A549 (cell line): ENCODE measurements at regions not wholly inside any gene's neighbourhood (a gene's known extent, or its start where the extent isn't known, plus 50 kb on each side); places are given as distances from the start of the nearest gene placed in this dataset.

Experiments
- ATAC-seq, 2 experiments: fragments of 200-7000 bp in 1 of 2; fragments of >200 bp in 1 of 2; cut with Nextera tagmentation in 1 of 2; cut with Tn5 transposase in 1 of 2; 3 replicates each; pipeline versions ENCODE4 v1.8.0 to v1.9.1; 2018 to 2020; ENCODE audit warnings: mild to moderate bottlenecking in 1 of 2, moderate library complexity in 1 of 2
- CTCF ChIA-PET: fragments of 300-600 bp; sonication (Branson Sonifier 250); formaldehyde crosslinking; extraction: SDS; loops from one replicate; lab custom pipeline; 2021; ENCODE audit warnings: antibody characterized with exemption, inconsistent platforms; lab: Yijun Ruan, JAX
- POLR2A ChIA-PET: fragments of 350-600 bp; formaldehyde crosslinking; extraction: SDS; loops from one replicate; lab custom pipeline; 2021; ENCODE audit warnings: antibody characterized with exemption, inconsistent platforms; lab: Yijun Ruan, JAX
- DNase-seq, 2 experiments: peaks; one replicate each; pipeline versions ENCODE4 v3.0.0 to v3.0.0-alpha.2; 2011 to 2016; ENCODE audit warnings: low read depth in 1 of 2, low spot score in 1 of 2
- FAIRE-seq: peaks from 2 replicates; lab custom pipeline; 2011; peaks lifted over from hg19 to GRCh38; lab: Jason Lieb, UNC
- H3K27ac ChIP-seq, 2 experiments: fragments of >200 bp; sonication (Bioruptor Twin); formaldehyde crosslinking; 3 replicates each; pipeline ENCODE4 v1.5.1; 2016 to 2017
- H3K4me1 ChIP-seq: fragments of >200 bp; sonication (Bioruptor Twin); formaldehyde crosslinking; 3 replicates; pipeline ENCODE4 v1.6.1; 2016
- H3K4me2 ChIP-seq: fragments of >200 bp; sonication (Bioruptor Twin); formaldehyde crosslinking; 3 replicates; pipeline ENCODE4 v1.6.1; 2016
- H3K4me3 ChIP-seq: fragments of >200 bp; sonication (Bioruptor Twin); formaldehyde crosslinking; 3 replicates; pipeline ENCODE4 v1.5.1; 2016
- H3K9me3 ChIP-seq: fragments of >200 bp; sonication (Bioruptor Twin); formaldehyde crosslinking; 3 replicates; pipeline ENCODE4 v1.6.1; 2016
- CEBPB ChIP-seq, 2 experiments: fragments of >200 bp in 1 of 2; sonication (Bioruptor Twin) in 1 of 2; formaldehyde crosslinking in 1 of 2; IDR thresholded peaks; 2 replicates each; pipeline ENCODE4 v1.6.1; 2012 to 2016
- EHMT2 ChIP-seq: fragments of 200-600 bp; sonication (generic); IDR thresholded peaks from 2 replicates; pipeline ENCODE4 v1.6.1; 2016; ENCODE audit warnings: antibody characterized with exemption, low read depth, mild to moderate bottlenecking, moderate library complexity
- ESRRA ChIP-seq: fragments of 150-350 bp; IDR thresholded peaks from 2 replicates; pipeline ENCODE4 v1.6.1; 2014; ENCODE audit warnings: mild to moderate bottlenecking, low read length, borderline replicate concordance
- HOXB5 ChIP-seq: fragments of 250-450 bp; sonication (Bioruptor Pico); IDR thresholded peaks from 2 replicates; pipeline ENCODE4 v1.5.0; 2020; ENCODE audit warnings: mild to moderate bottlenecking, moderate library complexity
- KDM5A ChIP-seq: fragments of 200-600 bp; sonication (generic); IDR thresholded peaks from 2 replicates; pipeline ENCODE4 v1.6.1; 2016; ENCODE audit warnings: antibody characterized with exemption, mild to moderate bottlenecking
- MAZ ChIP-seq: fragments of 150-350 bp; IDR thresholded peaks from 2 replicates; pipeline ENCODE4 v1.6.1; 2014; ENCODE audit warnings: antibody characterized with exemption, low read depth, low read length, borderline replicate concordance
- POLR2AphosphoS2 ChIP-seq: conservative IDR thresholded peaks from 2 replicates; pipeline ENCODE4 v1.6.1; 2012; ENCODE audit warnings: low read length, improper control_type of control experiment, inconsistent platforms
- RAD21 ChIP-seq, 2 experiments: fragments of >200 bp in 1 of 2; sonication (Bioruptor Twin) in 1 of 2; formaldehyde crosslinking in 1 of 2; IDR thresholded peaks in 1 of 2; conservative IDR thresholded peaks in 1 of 2; 2 replicates in 1 of 2; 3 replicates in 1 of 2; pipeline ENCODE4 v1.6.1; 2012 to 2018; ENCODE audit warnings: inconsistent platforms in 1 of 2
- RFX5 ChIP-seq: fragments of 450-650 bp; IDR thresholded peaks from 2 replicates; pipeline ENCODE4 v1.7.1; 2014; ENCODE audit warnings: antibody characterized with exemption, mild to moderate bottlenecking, moderate library complexity
- RNF2 ChIP-seq: fragments of 200-600 bp; sonication (generic); IDR thresholded peaks from 2 replicates; pipeline ENCODE4 v1.6.1; 2016; ENCODE audit warnings: low read depth, mild to moderate bottlenecking, antibody characterized with exemption, moderate library complexity, borderline replicate concordance
- TP53 ChIP-seq: fragments of 250-450 bp; sonication (Bioruptor Pico); IDR thresholded peaks from 2 replicates; pipeline ENCODE4 v1.5.0; 2021; ENCODE audit warnings: mild to moderate bottlenecking, moderate library complexity
- ZFP36 ChIP-seq: fragments of 450-650 bp; IDR thresholded peaks from 2 replicates; pipeline ENCODE4 v1.6.1; 2014; ENCODE audit warnings: borderline replicate concordance; ENCODE audit not compliant: partially characterized antibody
- ZNF302 ChIP-seq: fragments of 250-450 bp; sonication (Bioruptor Pico); IDR thresholded peaks from 2 replicates; pipeline ENCODE4 v1.9.0; 2021; ENCODE audit warnings: inconsistent platforms, mild to moderate bottlenecking, moderate library complexity
- ZSCAN20 ChIP-seq: fragments of 250-450 bp; sonication (Bioruptor Pico); IDR thresholded peaks from 2 replicates; pipeline ENCODE4 v1.8.0; 2022; ENCODE audit warnings: mild to moderate bottlenecking, moderate library complexity
- WGBS: methylation state at CpG from one replicate; pipeline ENCODE4 v1.1.6; 2017; ENCODE audit errors: missing lambda C conversion rate; 5-methylcytosine and 5-hydroxymethylcytosine counted together
- TF ChIP-seq, protein P1 (sequence below): fragments of >200 bp; sonication (Bioruptor Twin); formaldehyde crosslinking; IDR thresholded peaks from 3 replicates; pipeline ENCODE4 v1.5.1; 2016
- TF ChIP-seq, protein P2 (sequence below): fragments of 200-600 bp; sonication (generic); IDR thresholded peaks from 2 replicates; pipeline ENCODE4 v1.6.1; 2016; ENCODE audit warnings: antibody characterized with exemption, mild to moderate bottlenecking, moderate library complexity
- TF ChIP-seq, protein P3 (sequence below): IDR thresholded peaks from 2 replicates; pipeline ENCODE4 v1.6.1; 2012
- TF ChIP-seq, protein P4 (sequence below): fragments of 150-350 bp; IDR thresholded peaks from 2 replicates; pipeline ENCODE4 v1.6.1; 2014; ENCODE audit warnings: low read depth, mild to moderate bottlenecking, low read length

DNA sequence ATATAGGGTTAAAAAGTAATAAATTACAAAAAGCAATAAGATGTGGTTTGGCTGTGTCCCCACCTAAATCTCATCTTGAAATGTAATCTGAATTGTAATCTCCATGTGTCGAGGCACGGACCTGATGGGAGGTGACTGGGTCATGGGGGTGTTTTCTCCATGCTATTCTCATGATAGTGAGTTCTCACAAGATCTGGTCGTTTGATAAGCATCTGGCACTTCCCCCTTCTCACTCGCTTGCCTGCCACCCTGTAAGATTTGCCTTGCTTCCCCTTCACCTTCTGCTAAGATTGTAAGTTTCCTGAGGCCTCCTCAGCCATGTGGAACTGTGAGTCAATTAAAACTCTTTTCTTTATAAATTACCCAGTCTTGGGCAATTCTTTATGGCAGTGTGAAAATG, 577.4 kb downstream of the TBC1D4 start:
- Histone ChIP-seq H3K27ac (no peak overlapping the region), H3K9me3 (no peaks in the 10 kb centered on the region), H3K4me2 (no peak overlapping the region), H3K4me3 (no peak overlapping the region), H3K4me1 (no peaks in the 10 kb centered on the region)
- ChIA-PET CTCF (no interaction called here), POLR2A (no interaction called here)
- WGBS, result 46% methylated on average over 4 of the region's 4 CpGs
- no peak for DNase-seq
- no peak for TF ChIP-seq RFX5
- TF ChIP-seq ESRRA, result no peak
- no peak for TF ChIP-seq ZFP36
- no peak for TF ChIP-seq KDM5A
- no peak for TF ChIP-seq POLR2AphosphoS2
- TF ChIP-seq RNF2, result no peak
- TF ChIP-seq, protein P1, sequence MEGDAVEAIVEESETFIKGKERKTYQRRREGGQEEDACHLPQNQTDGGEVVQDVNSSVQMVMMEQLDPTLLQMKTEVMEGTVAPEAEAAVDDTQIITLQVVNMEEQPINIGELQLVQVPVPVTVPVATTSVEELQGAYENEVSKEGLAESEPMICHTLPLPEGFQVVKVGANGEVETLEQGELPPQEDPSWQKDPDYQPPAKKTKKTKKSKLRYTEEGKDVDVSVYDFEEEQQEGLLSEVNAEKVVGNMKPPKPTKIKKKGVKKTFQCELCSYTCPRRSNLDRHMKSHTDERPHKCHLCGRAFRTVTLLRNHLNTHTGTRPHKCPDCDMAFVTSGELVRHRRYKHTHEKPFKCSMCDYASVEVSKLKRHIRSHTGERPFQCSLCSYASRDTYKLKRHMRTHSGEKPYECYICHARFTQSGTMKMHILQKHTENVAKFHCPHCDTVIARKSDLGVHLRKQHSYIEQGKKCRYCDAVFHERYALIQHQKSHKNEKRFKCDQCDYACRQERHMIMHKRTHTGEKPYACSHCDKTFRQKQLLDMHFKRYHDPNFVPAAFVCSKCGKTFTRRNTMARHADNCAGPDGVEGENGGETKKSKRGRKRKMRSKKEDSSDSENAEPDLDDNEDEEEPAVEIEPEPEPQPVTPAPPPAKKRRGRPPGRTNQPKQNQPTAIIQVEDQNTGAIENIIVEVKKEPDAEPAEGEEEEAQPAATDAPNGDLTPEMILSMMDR, result no peak
- no peak for TF ChIP-seq TP53 (CRISPR knock-in tag)
- no peak for TF ChIP-seq CEBPB (IDR thresholded peaks at IDR 0.05)
- TF ChIP-seq HOXB5 (CRISPR knock-in tag), result no peak
- no peak for TF ChIP-seq EHMT2
- TF ChIP-seq, protein P2, sequence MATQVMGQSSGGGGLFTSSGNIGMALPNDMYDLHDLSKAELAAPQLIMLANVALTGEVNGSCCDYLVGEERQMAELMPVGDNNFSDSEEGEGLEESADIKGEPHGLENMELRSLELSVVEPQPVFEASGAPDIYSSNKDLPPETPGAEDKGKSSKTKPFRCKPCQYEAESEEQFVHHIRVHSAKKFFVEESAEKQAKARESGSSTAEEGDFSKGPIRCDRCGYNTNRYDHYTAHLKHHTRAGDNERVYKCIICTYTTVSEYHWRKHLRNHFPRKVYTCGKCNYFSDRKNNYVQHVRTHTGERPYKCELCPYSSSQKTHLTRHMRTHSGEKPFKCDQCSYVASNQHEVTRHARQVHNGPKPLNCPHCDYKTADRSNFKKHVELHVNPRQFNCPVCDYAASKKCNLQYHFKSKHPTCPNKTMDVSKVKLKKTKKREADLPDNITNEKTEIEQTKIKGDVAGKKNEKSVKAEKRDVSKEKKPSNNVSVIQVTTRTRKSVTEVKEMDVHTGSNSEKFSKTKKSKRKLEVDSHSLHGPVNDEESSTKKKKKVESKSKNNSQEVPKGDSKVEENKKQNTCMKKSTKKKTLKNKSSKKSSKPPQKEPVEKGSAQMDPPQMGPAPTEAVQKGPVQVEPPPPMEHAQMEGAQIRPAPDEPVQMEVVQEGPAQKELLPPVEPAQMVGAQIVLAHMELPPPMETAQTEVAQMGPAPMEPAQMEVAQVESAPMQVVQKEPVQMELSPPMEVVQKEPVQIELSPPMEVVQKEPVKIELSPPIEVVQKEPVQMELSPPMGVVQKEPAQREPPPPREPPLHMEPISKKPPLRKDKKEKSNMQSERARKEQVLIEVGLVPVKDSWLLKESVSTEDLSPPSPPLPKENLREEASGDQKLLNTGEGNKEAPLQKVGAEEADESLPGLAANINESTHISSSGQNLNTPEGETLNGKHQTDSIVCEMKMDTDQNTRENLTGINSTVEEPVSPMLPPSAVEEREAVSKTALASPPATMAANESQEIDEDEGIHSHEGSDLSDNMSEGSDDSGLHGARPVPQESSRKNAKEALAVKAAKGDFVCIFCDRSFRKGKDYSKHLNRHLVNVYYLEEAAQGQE, result no peak
- TF ChIP-seq, protein P3, sequence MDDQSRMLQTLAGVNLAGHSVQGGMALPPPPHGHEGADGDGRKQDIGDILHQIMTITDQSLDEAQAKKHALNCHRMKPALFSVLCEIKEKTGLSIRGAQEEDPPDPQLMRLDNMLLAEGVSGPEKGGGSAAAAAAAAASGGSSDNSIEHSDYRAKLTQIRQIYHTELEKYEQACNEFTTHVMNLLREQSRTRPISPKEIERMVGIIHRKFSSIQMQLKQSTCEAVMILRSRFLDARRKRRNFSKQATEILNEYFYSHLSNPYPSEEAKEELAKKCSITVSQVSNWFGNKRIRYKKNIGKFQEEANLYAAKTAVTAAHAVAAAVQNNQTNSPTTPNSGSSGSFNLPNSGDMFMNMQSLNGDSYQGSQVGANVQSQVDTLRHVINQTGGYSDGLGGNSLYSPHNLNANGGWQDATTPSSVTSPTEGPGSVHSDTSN, result no peak
- TF ChIP-seq ZNF302 (CRISPR knock-in tag), result no peak
- no peak for TF ChIP-seq RAD21 (conservative IDR thresholded peaks at IDR 0.05 in 1 of 2, IDR thresholded peaks at IDR 0.05 in 1 of 2)
- no peak for TF ChIP-seq ZSCAN20 (CRISPR knock-in tag)
- no peak for FAIRE-seq
- ATAC-seq, result no peak

DNA sequence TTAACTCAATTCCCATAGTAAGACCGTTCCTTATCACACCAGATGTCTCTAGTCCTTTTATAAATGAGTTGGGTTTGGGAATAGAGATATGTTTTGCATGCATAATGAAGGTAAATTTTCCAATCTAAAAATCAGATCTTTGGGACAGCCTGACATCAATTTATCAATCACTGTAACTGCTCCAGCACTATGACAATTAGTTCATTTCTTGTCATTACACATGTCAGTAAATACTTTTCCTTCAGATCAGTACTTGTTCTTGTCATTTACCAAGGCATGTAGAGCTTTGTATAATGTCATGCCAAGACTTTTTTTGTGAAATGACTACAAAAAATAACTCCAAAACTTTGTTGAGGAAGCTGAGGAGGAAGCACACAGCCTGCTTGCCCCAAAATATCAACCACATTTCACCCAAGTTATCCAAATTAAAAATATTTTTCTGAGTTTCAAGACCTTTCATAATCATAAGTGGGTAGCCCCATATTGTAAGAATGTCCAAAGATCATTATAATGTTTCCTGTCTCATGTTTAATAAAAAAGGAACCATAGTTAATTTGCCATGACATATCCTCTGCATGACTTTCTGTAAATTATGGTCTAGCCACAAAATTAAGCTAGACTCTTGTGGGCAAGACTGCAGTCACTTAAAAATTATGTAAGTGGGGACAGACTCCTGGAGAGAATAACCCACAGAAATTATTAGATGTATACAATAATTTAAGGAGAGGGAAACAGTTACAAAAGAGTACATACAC, 586.8 kb downstream of the TBC1D4 start:
- CTCF ChIA-PET, result no interaction called here
- TF ChIP-seq, protein P4, sequence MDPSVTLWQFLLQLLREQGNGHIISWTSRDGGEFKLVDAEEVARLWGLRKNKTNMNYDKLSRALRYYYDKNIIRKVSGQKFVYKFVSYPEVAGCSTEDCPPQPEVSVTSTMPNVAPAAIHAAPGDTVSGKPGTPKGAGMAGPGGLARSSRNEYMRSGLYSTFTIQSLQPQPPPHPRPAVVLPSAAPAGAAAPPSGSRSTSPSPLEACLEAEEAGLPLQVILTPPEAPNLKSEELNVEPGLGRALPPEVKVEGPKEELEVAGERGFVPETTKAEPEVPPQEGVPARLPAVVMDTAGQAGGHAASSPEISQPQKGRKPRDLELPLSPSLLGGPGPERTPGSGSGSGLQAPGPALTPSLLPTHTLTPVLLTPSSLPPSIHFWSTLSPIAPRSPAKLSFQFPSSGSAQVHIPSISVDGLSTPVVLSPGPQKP, result no peak
- no peak for TF ChIP-seq MAZ
- no peak for DNase-seq
- Histone ChIP-seq H3K27ac (no peak overlapping the region), H3K9me3 (no peaks in the 10 kb centered on the region), H3K4me1 (peaks cover 17% of the 10 kb centered on the region), H3K4me2 (no peak overlapping the region), H3K4me3 (no peak overlapping the region)
- WGBS, result 57% methylated on average over 1 of the region's 1 CpG
- no peak for FAIRE-seq
- POLR2A ChIA-PET, result no interaction called here
- no peak for ATAC-seq
